ENCODE measurements at regions not wholly inside any gene's neighbourhood (a gene's known extent, or its start where the extent isn't known, plus 50 kb on each side); places are given as distances from the start of the nearest gene placed in this dataset.

- no peak for TF ChIP-seq CTCF (IDR thresholded peaks at IDR 0.05; ENCODE audit: low read depth, low read length, missing input control)
- TF ChIP-seq GABPA (IDR thresholded peaks at IDR 0.05 in 1 of 2, conservative IDR thresholded peaks at IDR 0.05 in 1 of 2): no peak
- no peak for TF ChIP-seq YY1 (IDR thresholded peaks at IDR 0.05)
- no peak for TF ChIP-seq RAD21 (IDR thresholded peaks at IDR 0.05)
- no peak for TF ChIP-seq RXRA (IDR thresholded peaks at IDR 0.05)
- TF ChIP-seq JUND (IDR thresholded peaks at IDR 0.05): no peak
- TF ChIP-seq ZBTB33 (IDR thresholded peaks at IDR 0.05): no peak
These were observed 1330.0 kb upstream of the CELF4 start for GRCh38 chr18:38895560-38895959.

Measured in liver (tissue), 3 donors.